Kasumi-1 (cell line): ENCODE measurements at regions not wholly inside any gene's neighbourhood (a gene's known extent, or its start where the extent isn't known, plus 50 kb on each side); places are given as distances from the start of the nearest gene placed in this dataset.

Source experiments
- DNase-seq, 2 experiments: peaks; one replicate each; lab custom pipeline; 2025; lab: John Stamatoyannopoulos, UW

DNA sequence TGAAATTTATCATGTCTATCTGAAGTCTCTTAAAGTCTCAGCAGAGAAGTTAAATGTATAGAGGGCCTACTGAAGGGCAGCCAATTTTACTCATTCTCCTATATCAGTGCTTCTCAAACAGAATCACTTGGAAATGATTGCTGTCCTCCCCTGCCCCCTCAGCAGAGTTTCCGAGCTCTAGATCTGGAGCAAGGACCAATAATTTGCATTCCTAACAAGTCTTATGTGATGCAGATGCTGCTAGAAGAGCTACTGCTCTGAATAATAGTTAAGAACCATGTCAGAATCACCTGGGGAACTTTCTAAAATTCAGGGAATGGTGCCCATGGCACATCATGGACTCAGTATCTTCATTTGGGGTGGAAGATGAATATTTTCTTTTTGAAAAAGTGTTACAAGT is 105.6 kb upstream of the EPHA4 start:
- no peak for DNase-seq

DNA sequence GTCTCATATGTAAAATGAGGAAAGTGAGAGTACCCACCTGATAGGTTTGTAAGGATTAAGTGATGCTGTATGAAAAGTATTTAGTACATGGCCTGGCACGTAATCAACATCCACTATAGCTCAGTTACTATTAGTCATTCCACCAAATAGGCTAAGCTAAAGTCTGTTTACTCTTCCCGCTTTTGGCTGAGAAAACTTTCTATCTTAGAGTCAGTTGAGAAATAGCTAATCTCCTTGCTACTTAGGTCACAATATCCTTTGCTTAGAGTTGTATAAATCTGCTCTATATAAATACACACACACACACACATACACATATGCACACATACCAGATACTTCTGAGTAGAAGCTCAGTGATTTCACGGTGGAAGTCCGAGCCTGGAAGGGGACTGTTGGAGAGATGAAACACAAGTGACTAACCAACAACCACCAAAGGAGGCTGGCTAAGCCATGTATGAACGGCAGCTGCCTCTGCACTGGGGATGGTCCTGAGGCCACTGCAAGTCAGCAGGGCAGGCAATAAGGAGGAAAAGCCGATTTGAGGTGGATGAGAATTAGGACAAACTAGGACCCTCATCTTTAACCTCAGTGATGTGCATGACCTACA is 104.6 kb upstream of the EPHA4 start:
- no peak for DNase-seq

DNA sequence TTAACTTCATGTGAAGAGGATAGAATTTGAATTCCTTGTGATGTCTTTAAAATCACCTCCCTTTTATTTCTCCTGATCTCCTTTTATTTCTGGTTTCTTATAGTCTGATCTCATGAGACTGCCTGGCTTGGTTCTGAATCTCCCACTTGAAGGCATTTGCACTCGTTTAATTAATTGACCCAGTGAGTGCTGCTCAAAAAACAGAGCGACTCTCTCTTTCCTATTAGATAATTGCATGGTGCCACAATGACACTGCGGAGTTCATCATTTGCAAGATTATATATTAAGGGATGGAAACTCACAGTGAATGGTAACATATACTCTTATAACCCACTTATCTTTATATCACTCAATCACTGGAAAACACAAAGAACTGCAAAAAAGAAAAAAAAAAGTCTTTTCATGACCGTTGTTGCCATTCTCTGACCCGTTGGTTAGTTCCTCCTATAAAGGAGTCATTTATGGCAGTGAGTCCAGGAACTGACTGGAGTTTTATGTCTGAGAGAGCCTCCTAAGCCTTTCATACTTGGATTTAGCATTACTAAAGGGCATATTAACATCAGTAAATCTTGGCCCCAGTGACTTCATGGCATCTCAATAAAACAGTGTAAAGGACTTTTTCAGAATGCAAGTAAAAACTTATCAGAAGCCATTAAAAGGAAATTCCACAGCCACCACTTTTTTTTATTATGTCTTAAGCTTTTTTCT is 103.3 kb upstream of the EPHA4 start:
- DNase-seq, result no peak

DNA sequence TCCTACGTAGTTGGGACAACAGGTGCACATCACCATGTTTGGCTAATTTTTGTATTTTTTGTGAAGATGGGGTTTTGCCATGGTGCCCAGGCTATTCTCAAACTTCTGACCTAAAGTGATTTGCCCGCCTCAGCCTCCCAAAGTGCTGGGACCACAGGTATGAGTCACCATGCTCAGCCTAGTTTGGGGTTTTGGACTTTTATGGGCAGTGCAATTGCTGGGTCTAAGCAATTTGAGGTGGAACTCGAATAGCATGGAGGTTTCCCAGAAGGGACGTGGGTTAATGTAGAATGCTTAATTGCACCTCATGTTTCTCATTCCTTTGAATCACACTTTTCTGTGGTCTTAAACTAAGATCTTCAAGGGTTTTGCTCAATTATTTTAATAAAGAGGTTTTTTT is 102.3 kb upstream of the EPHA4 start:
- no peak for DNase-seq

DNA sequence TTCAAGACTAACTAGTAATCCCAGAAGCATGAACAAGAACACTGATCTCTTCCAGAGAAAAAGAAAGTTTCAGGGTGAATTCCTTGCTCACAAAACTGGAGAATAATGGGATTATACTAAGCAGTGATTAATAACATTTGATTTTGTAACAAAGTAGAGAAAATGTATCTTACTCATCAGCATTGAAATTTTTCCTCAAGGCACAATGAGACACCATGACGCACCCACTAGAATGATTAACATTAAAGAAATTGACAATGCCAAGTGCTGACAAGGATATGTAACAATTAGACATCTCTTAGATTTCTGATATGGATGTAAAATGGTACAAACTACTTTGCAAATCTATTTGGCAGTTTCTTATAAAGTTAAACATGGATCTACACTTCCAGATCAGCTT is 101.1 kb upstream of the EPHA4 start:
- DNase-seq, result no peak

DNA sequence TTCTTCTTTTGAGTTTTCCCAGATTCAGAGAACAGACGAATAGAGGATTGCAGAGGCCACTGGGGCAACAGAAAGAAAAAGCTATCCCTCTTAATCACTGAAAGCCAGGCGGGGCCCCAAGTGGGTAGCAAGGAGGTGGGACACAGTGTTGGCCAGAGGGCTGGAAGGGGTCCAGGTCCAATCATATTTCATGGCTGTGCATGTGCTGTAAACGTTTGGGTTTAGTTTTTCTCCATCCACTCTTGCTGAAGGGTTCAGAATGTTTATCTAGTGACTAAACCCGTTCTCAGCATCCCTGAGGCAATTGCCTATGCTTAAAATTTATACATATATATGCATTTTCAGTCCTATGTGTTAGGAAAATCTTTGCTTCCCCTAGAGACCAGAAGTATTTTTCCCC is 99.4 kb upstream of the EPHA4 start:
- DNase-seq, result no peak

DNA sequence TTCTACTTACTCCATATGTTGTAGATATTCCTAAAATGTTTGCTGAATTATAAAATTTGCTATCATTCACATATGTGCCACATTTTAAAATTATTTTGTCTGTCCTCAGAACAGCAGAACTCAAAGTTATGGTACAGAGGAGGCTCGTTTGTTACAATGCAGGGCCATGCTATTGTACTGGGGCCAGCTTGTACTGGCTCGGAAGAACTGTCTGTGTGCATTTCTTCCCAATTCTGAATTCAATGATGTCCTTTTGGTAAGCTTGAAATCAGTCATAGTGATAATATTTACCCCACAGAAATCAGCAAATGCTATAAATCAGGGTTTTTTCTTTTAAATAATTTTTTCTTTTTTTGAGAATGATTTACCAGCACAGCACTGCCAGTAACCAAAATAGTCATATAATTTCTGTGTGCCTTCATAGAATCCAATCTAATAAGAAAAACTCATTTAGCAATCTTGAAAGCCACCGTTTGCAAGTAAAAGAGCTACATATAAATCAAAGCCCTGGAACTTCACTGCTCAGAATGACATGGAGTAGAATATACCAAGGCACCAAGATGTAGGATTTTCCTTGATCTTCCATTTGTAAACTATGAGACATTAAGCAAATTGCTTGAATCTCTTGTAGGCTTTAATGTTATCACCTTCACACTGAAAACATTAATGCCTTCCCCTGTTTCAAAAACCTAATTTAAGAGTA is 90.7 kb upstream of the EPHA4 start:
- no peak for DNase-seq

DNA sequence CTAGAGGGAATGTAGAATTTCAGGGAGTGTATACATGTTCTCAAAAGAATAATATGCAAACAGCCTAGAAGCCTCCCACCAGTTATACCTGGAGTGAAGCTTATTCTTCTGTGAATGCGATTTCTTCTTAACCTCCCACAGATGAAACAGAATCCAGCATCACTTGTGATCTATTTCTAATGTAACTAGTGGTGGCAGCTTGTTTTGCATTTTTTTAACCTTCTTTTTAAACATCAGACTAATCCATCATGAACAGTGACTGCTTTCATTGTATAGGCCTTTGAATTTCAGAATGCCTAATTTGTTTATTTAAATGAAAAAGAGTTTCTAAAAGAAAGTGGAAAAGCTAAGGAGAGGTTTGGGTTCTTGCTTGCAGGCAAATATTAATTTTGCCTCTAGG is 85.7 kb upstream of the EPHA4 start:
- no peak for DNase-seq

DNA sequence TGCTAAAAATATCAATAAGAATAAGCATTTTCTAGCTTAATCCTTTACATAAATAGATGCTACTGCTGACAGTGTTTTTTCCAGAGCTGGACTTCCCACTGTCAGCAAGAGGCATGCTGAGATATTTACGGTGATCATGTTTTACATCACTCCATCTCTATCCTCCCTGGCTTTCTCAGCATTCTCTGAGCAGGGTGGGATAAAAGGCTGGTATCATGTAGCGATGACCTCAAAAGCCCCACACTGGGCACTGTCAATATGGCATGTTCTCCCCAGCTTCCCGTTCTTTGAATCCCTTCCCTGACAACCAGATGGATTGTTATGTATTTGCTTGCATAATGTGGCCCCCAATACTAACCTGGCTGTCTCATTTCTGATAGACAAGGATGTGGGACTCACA is 83.2 kb upstream of the EPHA4 start:
- DNase-seq, result no peak

DNA sequence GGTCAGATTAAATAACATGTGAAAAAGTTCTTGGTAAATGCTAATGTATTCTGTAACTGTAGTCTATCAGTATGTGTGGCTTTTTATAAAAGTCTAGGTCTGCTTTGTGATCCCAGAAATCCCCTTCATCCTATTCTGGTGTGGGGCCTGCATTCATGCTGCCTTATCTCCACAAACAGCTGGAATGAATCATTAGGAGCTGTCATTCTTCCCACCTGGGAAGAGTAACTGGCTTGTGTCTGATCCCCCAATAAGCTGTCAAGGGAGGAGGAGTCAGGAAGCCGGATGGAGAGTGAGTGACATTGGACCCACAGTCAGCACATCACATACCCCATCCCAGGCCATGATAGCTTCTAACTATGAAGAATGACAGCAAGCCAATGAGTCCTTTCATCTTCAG is 81.1 kb upstream of the EPHA4 start:
- no peak for DNase-seq

DNA sequence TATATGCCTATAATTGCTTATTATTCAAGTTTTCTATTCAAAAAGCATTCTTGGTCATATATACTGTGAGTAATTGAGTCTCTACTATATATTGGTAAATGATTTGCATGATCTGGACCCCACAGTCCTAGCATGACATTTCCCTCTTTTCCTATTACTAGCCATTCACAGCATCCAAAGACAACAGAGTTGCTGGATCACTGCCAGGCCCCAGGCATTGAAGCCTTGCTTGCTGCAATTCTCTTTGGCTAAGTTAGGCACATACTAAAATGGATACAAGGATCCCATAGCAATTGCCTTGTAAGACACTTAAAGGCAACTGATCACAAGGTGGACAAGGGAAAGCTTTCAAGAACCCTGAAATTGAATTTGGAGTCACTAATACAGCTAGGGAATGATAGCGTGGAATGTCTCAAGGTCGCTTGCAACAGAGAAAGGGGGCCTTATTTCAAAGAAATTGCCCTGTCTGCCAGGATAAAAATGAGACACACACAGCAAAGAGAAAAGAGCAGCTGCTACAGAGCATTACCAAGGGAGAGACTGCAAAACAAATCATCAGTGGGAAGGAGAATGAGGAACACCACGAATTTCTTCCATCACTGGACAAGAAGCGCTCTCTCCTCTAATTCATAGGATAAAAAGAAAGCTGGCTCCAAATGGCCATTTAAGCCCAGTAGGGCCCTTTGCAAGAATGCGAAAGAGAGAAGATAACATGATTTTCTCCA is 77.1 kb upstream of the EPHA4 start:
- no peak for DNase-seq

DNA sequence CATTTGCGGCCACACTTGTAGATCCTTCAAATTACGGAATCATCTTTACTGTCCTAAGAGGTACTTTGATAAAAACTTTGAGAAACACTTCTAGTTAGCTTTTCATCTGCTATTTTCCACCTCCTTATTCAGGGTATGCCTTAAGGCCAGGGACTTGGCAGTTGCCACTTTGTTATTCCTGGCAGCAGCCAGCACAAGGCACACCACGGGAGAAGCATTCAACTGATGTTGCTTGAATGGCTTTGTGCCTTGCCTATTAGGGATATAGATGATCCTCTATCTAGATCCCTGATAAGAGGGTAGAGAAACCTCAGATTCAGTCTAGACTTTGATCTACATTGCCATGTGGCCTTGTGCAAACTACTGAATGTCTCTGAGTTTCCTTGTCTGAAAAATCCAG is 70.3 kb upstream of the EPHA4 start:
- DNase-seq, result no peak

DNA sequence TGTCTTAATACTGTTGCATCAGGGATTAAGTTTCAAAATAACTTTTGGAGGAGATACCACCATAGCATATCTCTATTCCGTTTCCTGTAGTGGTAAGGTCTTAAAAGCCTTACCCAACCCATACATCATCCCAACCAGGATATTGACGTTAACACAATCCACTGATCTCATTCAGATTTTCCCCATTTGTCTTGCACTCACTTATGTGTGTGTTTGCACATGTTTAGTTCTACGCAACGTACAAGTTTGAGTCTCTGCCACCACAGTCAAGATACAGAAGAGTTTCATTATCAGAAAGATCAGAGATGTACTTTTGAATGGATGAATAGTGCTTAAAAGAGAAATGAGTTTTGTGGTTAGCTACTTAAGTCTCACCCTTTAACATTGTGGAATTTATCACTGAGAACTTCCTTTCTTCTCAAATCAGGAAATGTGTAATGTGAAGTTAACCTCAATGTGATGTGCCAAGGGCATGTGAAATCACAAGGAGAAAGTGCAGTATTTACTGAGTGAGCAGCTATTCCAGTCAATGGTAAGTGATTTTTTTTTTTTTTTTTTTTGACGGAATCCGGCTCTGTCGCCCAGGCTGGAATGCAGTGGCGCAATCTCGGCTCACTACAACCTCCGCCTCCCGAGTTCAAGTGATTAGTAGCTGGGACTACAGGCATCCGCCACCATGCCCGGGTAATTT is 69.2 kb upstream of the EPHA4 start:
- DNase-seq, result no peak

DNA sequence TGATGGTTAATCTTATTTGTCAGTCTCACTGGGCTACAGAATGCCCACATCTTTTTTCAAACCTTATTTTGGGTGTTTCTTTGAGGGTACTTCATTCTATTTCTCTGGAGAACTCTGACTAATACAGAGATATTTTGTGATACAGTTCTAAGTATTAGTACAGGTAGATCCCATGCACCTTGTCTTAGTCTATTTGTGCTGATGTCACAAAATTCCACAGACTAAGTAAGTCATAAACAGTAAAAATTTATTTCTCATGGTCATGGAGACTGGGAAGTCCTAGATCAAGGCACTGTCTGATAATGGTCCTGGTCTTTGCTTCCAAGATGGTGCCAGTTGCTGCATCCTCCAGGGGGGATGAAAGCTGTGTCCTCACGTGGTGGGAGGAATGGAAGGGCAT is 68.6 kb upstream of the EPHA4 start:
- no peak for DNase-seq

DNA sequence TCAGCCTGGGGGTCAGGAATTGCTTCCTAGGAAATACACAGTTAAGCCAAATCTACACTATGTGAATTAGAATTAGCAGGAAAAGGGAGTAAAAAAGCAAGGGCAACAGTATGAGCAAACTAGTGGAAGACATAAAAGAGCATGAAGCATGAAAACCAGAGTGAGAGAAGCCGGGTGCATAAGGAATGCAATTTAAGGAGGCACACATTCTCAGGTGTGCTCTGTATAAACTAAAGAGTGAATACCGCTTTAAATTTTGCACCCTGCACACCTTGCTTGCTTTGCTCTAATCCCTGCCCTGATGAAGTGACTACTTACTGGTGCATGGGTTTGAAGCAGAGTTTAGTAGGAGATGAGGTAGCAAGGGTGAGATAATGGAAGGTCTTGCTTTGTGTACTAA is 65.7 kb upstream of the EPHA4 start:
- DNase-seq, result no peak

DNA sequence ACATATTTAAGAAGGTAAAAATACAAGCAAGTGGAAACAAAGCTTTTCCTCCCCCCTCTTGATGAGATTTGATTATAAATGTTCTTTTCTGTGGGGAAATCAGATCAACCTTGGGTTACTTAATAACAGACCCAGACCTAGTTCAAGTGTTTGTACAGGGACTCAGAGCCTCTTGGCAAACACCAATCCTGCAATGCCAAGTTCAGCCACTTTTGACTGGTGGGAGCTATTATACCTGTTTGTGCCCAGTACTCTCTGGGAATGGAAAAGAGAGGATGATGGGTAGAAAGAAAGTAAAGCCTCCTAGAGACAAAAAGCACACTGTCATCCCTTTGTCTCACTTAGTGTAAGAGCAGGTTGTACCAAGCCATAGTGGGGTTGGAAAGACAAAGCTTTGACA is 63.8 kb upstream of the EPHA4 start:
- no peak for DNase-seq

DNA sequence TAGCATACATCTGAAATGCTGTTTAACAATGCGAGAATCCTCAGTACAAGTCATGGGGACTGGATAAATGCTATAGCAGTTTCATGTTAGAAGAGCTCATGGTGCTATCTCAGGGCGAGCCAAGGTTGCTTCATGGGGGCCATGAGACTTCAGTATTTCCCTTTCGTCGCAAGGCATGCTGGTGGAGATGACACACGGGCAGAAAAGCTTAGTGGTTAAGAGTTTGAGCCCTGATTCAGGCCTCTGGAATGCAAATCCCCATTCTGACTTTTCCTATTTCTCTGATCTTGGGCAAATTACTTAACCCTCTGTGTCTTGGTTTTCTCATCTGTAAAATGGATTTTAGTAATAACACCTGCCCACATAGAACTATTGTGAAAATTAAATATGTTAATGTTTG is 57.4 kb upstream of the EPHA4 start:
- DNase-seq, result no peak

DNA sequence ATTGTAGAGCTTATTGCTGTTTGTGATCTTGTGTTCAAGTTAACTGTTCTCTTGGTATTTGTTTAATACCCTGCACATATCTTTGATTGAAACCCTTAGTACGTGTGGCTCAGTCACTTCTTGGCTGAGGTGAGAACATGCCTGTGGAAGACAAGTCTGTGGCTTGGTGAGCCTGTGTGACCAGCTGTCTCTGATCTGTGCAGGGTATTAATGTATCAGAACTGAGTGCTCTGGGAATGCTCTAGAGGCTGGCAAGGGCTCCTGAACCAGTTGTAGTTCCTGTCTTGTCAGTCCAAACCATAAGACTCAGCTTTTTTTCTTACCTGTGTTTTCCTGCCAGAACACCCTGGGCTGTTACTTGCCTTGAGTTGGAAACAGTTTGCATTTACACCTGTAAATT is 52.4 kb upstream of the EPHA4 start:
- DNase-seq, result no peak
